Stimulated activated CD4-positive, alpha-beta T cell treated with anti-CD3 and anti-CD28 coated beads, Interleukin-1b, Interleukin-23, amount 100 ng/mL, for 48 hours (primary cell): ENCODE measurements at regions not wholly inside any gene's neighbourhood (a gene's known extent, or its start where the extent isn't known, plus 50 kb on each side); places are given as distances from the start of the nearest gene placed in this dataset.
"Not testable (repeated sequence)": the region's sequence is repeated elsewhere in the genome, so short reads cannot be mapped to it uniquely, and the experiment has no call there.

ENCODE experiments used
- DNase-seq: peaks from one replicate; pipeline ENCODE4 v3.0.0-alpha.2; 2020

DNA sequence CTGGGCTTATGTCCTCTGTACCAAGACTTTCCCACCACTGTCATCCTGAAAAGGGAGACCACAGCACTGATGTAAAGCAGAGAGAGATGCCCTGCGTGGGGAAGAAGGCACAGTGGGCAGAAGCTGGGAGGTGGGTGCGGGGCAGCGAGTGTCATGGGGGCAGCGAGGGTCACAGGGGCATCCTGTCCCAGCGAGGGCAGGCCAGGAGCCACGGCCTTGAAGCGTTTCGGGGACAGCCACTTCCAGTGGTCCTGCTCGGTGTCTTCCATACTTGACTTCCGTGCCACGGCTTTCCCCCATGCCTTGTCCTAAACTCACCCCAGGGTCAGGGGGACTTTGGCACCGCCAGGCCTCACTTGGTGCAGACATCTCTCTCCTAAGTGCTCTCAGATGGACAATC lies 1121.3 kb downstream of the TBC1D22A start:
- DNase-seq, result no peak

- DNase-seq, result no peak
These were observed 1116.9 kb downstream of the TBC1D22A start for GRCh38 chr22:47879346-47879745.

DNA sequence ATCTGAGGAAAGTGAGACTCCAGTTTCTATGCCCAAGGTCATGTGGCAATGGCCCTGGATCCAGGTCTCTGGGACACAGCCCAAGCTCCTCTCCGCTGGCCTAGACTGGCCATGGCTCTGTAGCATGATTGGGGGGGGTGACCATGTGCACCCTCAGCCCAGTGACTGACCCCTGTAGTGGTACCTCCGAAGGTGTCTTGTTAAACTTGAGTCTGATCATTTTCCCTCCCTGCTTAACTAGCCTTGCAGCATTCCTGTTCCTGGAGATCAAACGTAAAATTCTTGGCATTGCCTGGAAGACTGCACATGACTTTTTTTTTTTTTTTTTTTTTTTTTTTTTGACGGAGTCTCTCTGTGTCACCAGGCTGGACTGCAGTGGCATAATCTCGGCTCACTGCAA lies 1116.0 kb downstream of the TBC1D22A start:
- DNase-seq, result no peak

DNA sequence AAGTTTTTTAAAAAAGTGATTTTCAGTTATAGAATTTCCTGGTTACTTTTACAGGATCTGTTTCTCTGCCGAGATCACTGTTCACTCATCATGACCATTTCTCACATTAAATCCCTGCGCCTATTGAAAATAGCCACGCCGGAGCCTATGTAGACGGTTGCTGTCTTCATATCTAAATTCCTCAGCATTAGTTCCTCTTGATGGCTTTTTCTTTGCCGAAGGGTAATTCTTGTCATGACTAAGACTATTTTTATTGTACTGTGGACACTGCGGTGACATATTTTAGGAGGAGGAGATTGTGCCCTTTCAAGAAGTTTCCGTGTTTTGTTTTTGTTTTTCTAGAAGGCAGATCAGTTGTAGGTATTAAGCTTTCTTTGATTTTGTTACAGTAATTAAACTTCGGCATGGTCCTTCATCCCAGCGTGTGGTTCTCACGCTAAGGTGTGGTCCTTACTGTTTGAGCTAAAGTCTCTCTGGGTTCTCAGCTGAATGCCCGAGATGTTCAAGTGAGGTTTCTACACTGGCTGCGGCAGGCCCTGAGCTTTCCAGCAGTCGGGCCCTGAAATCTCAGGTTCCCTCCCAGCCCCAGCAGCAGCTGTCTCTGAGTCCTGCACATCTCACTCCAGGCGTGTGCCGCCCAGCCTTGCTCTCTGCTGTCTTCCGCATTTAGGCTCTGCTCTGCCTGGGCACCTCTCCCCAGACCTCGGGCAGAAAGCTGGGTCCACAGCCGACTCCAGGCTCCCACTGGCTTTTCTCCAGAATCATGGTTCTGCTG lies 1110.5 kb downstream of the TBC1D22A start:
- DNase-seq, result no peak

DNA sequence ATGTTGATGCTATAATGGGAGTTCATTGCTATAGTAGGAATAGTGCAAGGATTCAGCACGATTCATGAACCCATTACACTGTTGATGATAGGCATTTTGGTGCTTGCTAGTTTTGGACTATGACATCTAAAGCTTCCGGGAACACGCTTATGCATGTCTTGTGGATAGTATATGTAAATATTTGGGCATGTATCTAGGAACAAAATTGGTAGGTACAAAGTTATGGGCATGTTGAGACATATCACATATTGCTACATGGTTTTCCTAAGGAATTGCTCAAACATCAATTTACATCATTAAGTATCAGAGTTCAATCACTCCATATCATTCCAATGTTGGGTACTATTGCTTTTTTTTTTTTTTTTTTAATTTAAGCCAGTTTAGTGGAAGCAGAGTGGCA lies 1103.2 kb downstream of the TBC1D22A start:
- DNase-seq, result no peak

DNA sequence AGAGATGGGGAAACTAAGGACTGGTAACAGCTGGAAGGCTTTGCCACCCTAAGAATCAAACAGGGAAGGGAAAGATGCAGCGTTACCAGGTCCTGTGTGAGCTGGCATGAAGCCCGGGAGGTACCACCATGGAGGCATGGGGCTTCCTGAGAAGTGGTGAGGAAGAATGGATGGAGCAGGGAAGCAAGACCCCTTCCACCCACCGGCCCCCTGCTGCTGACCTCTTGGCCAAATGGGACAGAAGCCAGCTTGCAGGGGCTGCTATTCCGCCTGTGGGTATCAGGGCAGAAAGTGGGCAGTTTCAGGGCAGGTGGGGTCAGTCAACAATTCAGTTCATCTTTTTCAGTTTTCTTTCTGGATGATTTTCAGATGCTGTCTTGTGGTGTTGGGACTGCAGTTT lies 1099.9 kb downstream of the TBC1D22A start:
- DNase-seq, result no peak

- DNase-seq, result not testable (repeated sequence)
These were observed 1098.5 kb downstream of the TBC1D22A start for GRCh38 chr22:47860907-47861306.

DNA sequence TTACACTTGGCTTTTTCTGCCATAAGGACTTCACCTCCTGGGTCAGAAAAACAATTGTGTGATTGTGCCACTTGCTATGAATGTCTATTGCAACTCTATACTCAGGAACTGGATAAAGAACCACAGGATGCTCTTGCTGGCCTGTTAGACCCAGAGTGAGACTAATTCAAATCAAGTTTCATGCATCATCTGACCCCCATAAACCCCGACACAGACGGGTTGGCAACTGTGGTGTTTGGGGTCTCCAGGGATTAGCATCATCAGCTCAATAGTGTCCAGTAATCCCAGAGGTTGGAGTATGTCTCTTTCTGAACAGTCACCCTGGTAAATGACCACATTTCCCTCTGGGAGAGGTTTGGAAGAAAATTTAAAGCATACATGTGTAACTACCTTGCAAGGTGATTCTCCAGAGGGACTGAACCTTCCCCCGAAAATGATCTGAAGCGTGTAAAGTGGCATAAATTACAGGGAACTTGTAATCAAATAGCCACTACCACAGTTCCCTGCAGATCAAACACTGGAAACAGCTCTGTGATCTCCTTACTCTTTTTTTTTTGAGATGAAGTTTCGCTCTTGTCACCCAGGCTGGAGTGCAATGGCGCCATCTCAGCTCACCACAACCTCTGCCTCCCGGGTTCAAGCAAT lies 1097.6 kb downstream of the TBC1D22A start:
- no peak for DNase-seq

DNA sequence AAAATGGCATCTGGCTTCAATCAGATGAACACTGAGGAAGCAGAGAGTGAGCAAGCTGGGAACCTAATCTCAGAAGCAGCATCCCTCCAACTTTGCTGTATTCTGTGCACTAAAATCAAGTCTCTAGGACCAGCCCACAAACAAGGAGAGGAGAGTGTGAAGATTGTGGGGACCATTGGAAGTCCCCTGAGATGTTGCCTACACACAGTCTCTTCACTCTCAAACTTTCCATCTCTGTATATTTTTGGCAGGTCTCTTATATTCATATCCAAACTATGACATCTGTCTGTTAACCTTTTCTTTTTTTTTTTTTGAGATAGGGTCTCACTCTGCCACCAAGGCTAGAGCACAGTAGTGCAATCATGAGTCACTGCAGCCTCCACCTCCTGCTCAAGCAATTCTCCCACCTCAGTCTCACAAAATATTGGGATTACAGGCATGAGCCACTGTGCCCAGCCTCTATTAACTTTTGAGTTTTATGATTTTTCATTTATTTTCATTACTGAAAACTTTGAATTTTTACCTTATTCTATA lies 1096.4 kb downstream of the TBC1D22A start:
- no peak for DNase-seq

GRCh38 chr22:47854680-47855079 lies 1092.2 kb downstream of the TBC1D22A start:
- no peak for DNase-seq

GRCh38 chr22:47854251-47854650 lies 1091.8 kb downstream of the TBC1D22A start:
- DNase-seq, result no peak

- no peak for DNase-seq
These were observed 1091.3 kb downstream of the TBC1D22A start for GRCh38 chr22:47853750-47854149.

GRCh38 chr22:47851586-47851985 lies 1089.1 kb downstream of the TBC1D22A start:
- DNase-seq, result no peak

GRCh38 chr22:47850644-47851151 lies 1088.2 kb downstream of the TBC1D22A start:
- no peak for DNase-seq

DNA sequence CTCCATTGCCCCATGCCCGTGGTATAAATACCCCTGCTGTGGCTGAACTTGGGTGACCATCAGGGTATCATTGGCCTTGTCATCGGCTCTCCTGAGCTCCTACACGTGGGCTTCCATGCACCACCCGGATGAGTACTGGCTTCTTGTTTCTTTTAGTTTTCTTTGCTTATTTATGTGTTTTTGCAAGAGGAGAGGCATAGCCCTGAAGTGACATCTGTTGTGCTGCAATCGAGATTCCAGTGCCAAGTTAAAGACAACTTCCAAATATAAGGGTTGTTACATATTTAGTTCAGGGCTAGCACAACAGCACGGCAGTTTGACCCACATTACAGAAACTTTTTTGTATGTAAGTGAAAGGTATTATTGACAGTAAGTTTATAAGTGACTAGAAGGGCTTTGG lies 1087.1 kb downstream of the TBC1D22A start:
- DNase-seq, result no peak

- no peak for DNase-seq
These were observed 1085.9 kb downstream of the TBC1D22A start for GRCh38 chr22:47848184-47848920.

- no peak for DNase-seq
These were observed 1084.9 kb downstream of the TBC1D22A start for GRCh38 chr22:47847131-47847890.

DNA sequence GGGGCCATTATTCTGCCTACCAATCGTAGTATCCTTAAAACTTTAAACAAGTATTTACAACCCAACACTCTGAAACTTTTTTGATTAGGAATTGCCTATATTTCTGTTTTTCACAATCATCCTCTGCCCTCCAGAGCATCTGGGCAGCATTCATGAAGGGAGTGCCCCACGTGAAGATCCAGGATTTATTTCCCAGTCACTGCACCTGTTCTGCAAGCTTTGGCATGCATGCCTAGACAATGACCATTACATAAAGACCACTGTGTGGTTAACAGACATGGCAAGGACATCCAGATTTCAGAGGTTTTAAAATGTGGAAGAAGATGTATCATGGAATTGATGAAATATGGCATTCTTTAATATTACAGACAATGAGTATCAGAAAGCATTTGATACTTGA lies 1083.8 kb downstream of the TBC1D22A start:
- DNase-seq, result no peak

GRCh38 chr22:47842119-47842518 lies 1079.7 kb downstream of the TBC1D22A start:
- no peak for DNase-seq

- DNase-seq, result no peak
These were observed 1078.7 kb downstream of the TBC1D22A start for GRCh38 chr22:47841156-47841555.

- DNase-seq, result no peak
These were observed 1077.3 kb downstream of the TBC1D22A start for GRCh38 chr22:47839595-47840227.

DNA sequence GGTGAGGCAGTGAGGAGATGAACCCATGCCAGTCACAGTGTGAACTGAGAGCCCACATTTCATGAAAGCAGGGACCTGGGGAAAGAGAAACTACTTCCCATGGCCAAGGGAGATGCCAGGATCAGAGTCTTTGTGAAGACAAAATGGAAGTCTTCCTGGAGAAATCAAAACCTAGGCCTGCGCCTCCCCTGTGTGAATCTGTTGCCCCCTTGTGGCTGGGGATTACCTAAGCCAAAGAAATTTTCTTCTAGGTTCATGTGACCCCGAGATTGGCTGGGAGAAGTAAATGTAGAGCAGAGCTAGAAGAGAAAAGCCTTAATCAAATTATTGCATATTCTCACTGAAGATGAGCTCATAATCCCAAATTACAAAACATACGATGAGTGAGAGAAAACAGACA lies 1075.3 kb downstream of the TBC1D22A start:
- DNase-seq, result no peak
